Right lobe of liver (tissue), 6 donors: ENCODE measurements at regions not wholly inside any gene's neighbourhood (a gene's known extent, or its start where the extent isn't known, plus 50 kb on each side); places are given as distances from the start of the nearest gene placed in this dataset.

Experiments used
- ATAC-seq, 4 donors: fragments of 200-7000 bp; cut with Tn5 transposase; one replicate each; pipeline ENCODE4 v1.9.1; 2020; ENCODE audit warnings: mild to moderate bottlenecking in 4 of 4, moderate library complexity in 4 of 4
- DNase-seq, 3 donors: peaks; one replicate each; pipeline ENCODE4 v3.0.0-alpha.2; 2020
- H3K27ac ChIP-seq, 3 donors: fragments of 200-600 bp; one replicate each; pipeline ENCODE4 v1.8.0; 2022
- H3K27me3 ChIP-seq, 2 donors: fragments of 200-600 bp; one replicate each; pipeline ENCODE4 v1.8.0; 2022
- H3K36me3 ChIP-seq, 4 donors: fragments of 200-600 bp; sonication (generic) in 1 of 4; one replicate each; pipeline versions ENCODE4 v1.5.1 to v1.8.0; 2017 to 2022; ENCODE audit warnings: control low read depth in 1 of 4
- H3K4me1 ChIP-seq, 4 donors: fragments of 200-600 bp; sonication (generic) in 1 of 4; one replicate each; pipeline versions ENCODE4 v1.5.1 to v1.8.0; 2017 to 2022; ENCODE audit warnings: control low read depth in 1 of 4
- H3K4me3 ChIP-seq, 3 donors: fragments of 200-600 bp; one replicate each; pipeline ENCODE4 v1.8.0; 2022
- H3K9me3 ChIP-seq, 4 donors: fragments of 200-600 bp; sonication (generic) in 1 of 4; one replicate each; pipeline versions ENCODE4 v1.5.1 to v1.8.0; 2017 to 2022; ENCODE audit warnings: control low read depth in 1 of 4
- CTCF ChIP-seq, 4 donors: fragments of 200-600 bp in 3 of 4; fragments of 450-650 bp in 1 of 4; IDR thresholded peaks; one replicate each; pipeline versions ENCODE4 v1.5.1 to v1.8.0; 2016 to 2022; ENCODE audit warnings: antibody characterized with exemption in 4 of 4, mild to moderate bottlenecking in 2 of 4
- POLR2A ChIP-seq: fragments of 450-650 bp; IDR thresholded peaks from one replicate; pipeline ENCODE4 v1.6.1; 2017; ENCODE audit warnings: antibody characterized with exemption, mild to moderate bottlenecking
- WGBS: methylation state at CpG from one replicate; pipeline ENCODE4 v1.1.6; 2018; ENCODE audit warnings: low coverage, low lambda C conversion rate; ENCODE audit not compliant: insufficient coverage; ENCODE audit errors: missing lambda C conversion rate; 5-methylcytosine and 5-hydroxymethylcytosine counted together
- intact Hi-C, 2 donors: fragments of 100-400 bp; cut with DNase I; formaldehyde crosslinking; loops; one replicate each; pipeline versions ENCODE4 v1.11.2 to v1.14.1; 2022
- donor health status: DM: no; HTN: yes; CAD: no.
- donor health status: DM: no; HTN: no; CAD: no.
- donor health status: DM: no; HTN: no; CAD: no.
- donor health status: DM: no; HTN: yes; CAD: no.
- donor health status: DM: no; HTN: yes; CAD: no.

DNA sequence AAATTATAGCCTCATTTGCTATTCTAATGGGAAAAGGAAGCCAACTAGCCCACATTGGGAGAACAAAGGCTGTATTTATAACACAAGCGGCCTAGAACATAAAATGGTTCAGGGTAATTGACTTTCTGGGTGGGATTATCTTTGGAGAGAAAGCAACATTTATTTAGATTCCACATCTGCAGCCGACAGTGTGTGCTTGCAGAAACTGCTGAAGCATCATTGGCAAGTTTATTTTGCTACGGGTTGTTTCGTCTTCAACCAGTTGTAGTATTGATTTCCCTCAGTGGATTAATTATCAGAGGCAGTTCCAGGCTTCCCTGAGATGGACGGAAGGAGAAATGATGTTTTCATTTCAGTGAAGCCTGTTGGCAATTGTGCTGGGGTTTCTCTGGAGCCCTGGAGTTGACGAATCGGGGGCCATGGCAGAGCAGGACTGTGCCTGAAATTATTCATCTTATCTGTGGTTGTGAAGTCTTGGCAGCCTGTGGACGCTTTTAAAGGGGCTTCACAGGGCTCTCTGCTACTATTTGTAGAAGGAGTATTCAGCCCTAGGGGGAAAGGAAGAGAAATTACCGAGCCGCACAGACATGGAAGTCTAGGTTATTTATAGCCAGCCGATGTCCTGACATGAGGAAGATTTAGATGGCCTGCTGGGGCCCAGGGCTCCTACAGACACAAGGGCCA lies 290.6 kb upstream of the IRX4 start:
- Histone ChIP-seq H3K4me1 (no peaks in the 10 kb centered on the region), H3K4me3 (no peak overlapping the region), H3K9me3 (no peaks in the 10 kb centered on the region), H3K27ac (no peak overlapping the region), H3K27me3 (no peaks in the 10 kb centered on the region), H3K36me3 (no peaks in the 10 kb centered on the region)
- DNase-seq (no peak), ATAC-seq (no peak)
- TF ChIP-seq POLR2A: no peak
- TF ChIP-seq CTCF (IDR thresholded peaks at IDR 0.05): no peak
- intact Hi-C loops: no loop called here
- WGBS: 31% methylated on average over 11 of the region's 11 CpGs

DNA sequence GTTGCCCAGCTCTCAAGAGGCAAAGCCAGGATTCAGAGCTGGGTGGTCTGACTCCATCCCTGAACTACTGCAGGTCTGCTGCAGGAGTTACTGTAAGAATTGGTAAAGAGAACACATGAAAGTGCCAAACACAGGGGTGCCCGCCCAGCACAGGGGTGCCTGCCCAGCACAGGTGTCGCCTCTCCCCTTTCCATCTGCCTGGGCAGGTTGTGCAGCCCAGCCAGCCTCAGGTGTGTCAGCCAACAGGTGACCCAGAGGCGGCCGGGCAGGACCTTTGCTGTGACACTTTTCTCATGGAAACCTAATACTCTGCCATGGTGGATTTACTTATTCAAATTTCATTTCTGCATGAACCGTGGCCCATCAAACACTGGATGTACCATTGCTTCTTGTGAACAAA lies 289.7 kb upstream of the IRX4 start:
- intact Hi-C loops: no loop called here
- no peak for ATAC-seq
- 66% methylated on average over 3 of the region's 5 CpGs for WGBS

GRCh38 chr5:2170761-2171160 lies 288.0 kb upstream of the IRX4 start:
- DNase-seq: no peak
- 6% methylated on average over 6 of the region's 7 CpGs for WGBS
- Histone ChIP-seq H3K4me3 (no peak overlapping the region), H3K9me3 (no peaks in the 10 kb centered on the region), H3K36me3 (no peaks in the 10 kb centered on the region), H3K4me1 (no peaks in the 10 kb centered on the region), H3K27me3 (no peaks in the 10 kb centered on the region), H3K27ac (no peak overlapping the region)
- intact Hi-C loops: no loop called here
- ATAC-seq: no peak
- no peak for TF ChIP-seq CTCF (IDR thresholded peaks at IDR 0.05)
- TF ChIP-seq POLR2A: no peak

More for the DNA sequence above, 289.7 kb upstream of the IRX4 start:
- H3K4me1 ChIP-seq: no peaks in the 10 kb centered on the region
- no peaks in the 10 kb centered on the region for H3K27me3 ChIP-seq
- TF ChIP-seq POLR2A (no peak), CTCF (IDR thresholded peaks at IDR 0.05) (no peak)
- no peak overlapping the region for H3K4me3 ChIP-seq
- peak in 1 of 3 donors; percentile 26 for DNase-seq
- no peak overlapping the region for H3K27ac ChIP-seq
- no peaks in the 10 kb centered on the region for H3K9me3 ChIP-seq
- no peaks in the 10 kb centered on the region for H3K36me3 ChIP-seq

- DNase-seq (peak in 1 of 3 donors; percentile 51), ATAC-seq (peak in 1 of 4 donors; percentile 15)
- Histone ChIP-seq H3K9me3 (no peaks in the 10 kb centered on the region), H3K27ac (no peak overlapping the region), H3K27me3 (no peaks in the 10 kb centered on the region), H3K4me1 (no peaks in the 10 kb centered on the region), H3K4me3 (no peak overlapping the region), H3K36me3 (no peaks in the 10 kb centered on the region)
- intact Hi-C loops: no loop called here
- TF ChIP-seq CTCF (IDR thresholded peaks at IDR 0.05) (no peak), POLR2A (no peak)
- 65% methylated on average over 18 of the region's 47 CpGs for WGBS
Observed at GRCh38 chr5:2169850-2170760, 287.4 kb upstream of the IRX4 start.
